CD8-positive, alpha-beta memory T cell (primary cell): ENCODE measurements at regions not wholly inside any gene's neighbourhood (a gene's known extent, or its start where the extent isn't known, plus 50 kb on each side); places are given as distances from the start of the nearest gene placed in this dataset.

Source experiments
- CTCF ChIA-PET: fragments of 350-600 bp; sonication (Branson Sonifier 250); formaldehyde crosslinking; loops from one replicate; lab custom pipeline; 2021; ENCODE audit warnings: antibody characterized with exemption; lab: Charles Lee
- POLR2A ChIA-PET: fragments of 350-600 bp; sonication (Branson Sonifier 250); formaldehyde crosslinking; loops from one replicate; lab custom pipeline; 2021; ENCODE audit warnings: antibody characterized with exemption; lab: Charles Lee
- DNase-seq, 5 donors: peaks; one replicate each; pipeline versions ENCODE4 v3.0.0 to v3.0.0-alpha.2; 2020 to 2022; ENCODE audit warnings: mixed read lengths in 1 of 5
- H3K27ac ChIP-seq: one replicate; pipeline ENCODE4 v1.7.0; 2013; ENCODE audit warnings: low read depth, mild to moderate bottlenecking, low read length, moderate library complexity
- H3K27me3 ChIP-seq: 2 replicates; pipeline ENCODE4 v1.7.0; 2013; ENCODE audit warnings: low read length, mild to moderate bottlenecking; ENCODE audit not compliant: insufficient read depth, poor library complexity, severe bottlenecking
- H3K36me3 ChIP-seq: 2 replicates; pipeline ENCODE4 v1.7.0; 2013; ENCODE audit warnings: mild to moderate bottlenecking, low read length, moderate library complexity; ENCODE audit not compliant: insufficient read depth
- H3K4me1 ChIP-seq: 2 replicates; pipeline ENCODE4 v1.7.0; 2013; ENCODE audit warnings: mild to moderate bottlenecking, low read length, moderate library complexity; ENCODE audit not compliant: insufficient read depth
- H3K4me3 ChIP-seq: 2 replicates; pipeline ENCODE4 v1.7.0; 2013; ENCODE audit warnings: mild to moderate bottlenecking, low read length
- H3K9me3 ChIP-seq: 2 replicates; pipeline ENCODE4 v1.7.0; 2013; ENCODE audit warnings: mild to moderate bottlenecking, low read length
- H3K27ac Mint-ChIP-seq, 8 donors: one replicate each; pipeline ENCODE4 v1.8.0; 2020 to 2021; ENCODE audit warnings: mixed read lengths in 8 of 8, mild to moderate bottlenecking in 6 of 8, inconsistent platforms in 3 of 8, moderate library complexity in 3 of 8
- H3K27me3 Mint-ChIP-seq, 2 donors: one replicate each; pipeline ENCODE4 v1.8.0; 2020 to 2021; ENCODE audit warnings: mixed read lengths in 2 of 2, mild to moderate bottlenecking in 1 of 2, moderate library complexity in 1 of 2
- H3K36me3 Mint-ChIP-seq, 3 donors: one replicate each; pipeline ENCODE4 v1.8.0; 2020 to 2021; ENCODE audit warnings: mixed read lengths in 3 of 3, inconsistent platforms in 1 of 3, mild to moderate bottlenecking in 1 of 3
- H3K4me1 Mint-ChIP-seq, 3 donors: one replicate each; pipeline ENCODE4 v1.8.0; 2020 to 2021; ENCODE audit warnings: mixed read lengths in 3 of 3, inconsistent platforms in 1 of 3, mild to moderate bottlenecking in 1 of 3
- H3K4me3 Mint-ChIP-seq, 7 donors: one replicate each; pipeline ENCODE4 v1.8.0; 2020 to 2021; ENCODE audit warnings: mixed read lengths in 7 of 7, mild to moderate bottlenecking in 6 of 7, moderate library complexity in 4 of 7, inconsistent platforms in 2 of 7
- H3K9me3 Mint-ChIP-seq, 5 donors: one replicate each; pipeline ENCODE4 v1.8.0; 2020 to 2022; ENCODE audit warnings: mixed read lengths in 5 of 5, mild to moderate bottlenecking in 3 of 5, moderate library complexity in 2 of 5, inconsistent platforms in 1 of 5

DNA sequence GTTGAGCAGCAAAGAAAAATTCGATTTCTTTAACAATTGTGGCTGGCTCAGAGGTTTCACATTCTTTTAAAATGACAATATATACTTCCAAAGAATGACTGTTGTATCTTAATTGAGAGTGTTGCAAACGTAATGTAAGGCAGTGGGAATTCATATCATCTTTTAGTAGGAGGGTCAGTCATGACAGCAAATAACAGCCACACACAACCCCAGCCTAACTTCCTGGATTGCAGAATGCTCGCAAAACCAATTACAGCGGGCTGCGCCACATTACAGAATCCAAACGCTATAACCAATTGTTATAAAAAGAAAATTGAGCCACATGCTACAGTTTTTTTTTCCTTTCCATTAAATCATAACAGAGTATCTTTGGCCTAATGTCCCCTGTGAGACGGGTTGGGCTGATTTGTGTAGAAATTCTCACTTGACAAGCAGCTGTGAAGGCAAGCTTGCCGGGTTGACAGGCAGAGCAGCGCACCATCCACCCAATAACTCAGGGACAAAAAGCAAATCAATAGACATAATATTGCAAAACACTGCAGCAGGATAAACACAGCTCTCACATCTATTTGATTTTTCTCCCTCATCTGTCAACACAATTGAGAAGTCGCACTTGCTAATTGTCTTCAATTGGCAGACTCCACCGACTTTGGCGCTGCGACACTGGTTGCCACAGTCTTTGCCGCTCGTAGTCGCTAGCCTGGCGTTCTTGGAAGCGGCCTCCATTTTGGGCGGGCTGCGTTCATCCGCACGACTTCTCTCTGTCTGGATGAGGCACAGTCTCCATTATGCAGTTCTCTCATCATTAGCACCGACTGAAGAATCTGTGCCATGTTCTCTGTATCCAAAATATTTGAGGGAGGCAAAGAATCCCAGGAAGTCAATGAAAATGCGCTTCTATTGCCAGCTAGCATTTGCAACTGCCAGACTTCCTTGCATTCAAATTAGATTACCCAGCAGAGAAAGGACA is 95.0 kb upstream of the CCDC68 start:
- H3K9me3 Mint-ChIP-seq: no peaks in the 10 kb centered on the region
- POLR2A ChIA-PET: no interaction called here
- CTCF ChIA-PET: no interaction called here
- peaks cover 0 to 4% of the 10 kb centered on the region in 2 donors for H3K27me3 Mint-ChIP-seq
- H3K4me3 Mint-ChIP-seq: no peak overlapping the region
- H3K27ac Mint-ChIP-seq: no peak overlapping the region
- Histone ChIP-seq H3K36me3 (no peaks in the 10 kb centered on the region), H3K27ac (no peak overlapping the region), H3K9me3 (no peaks in the 10 kb centered on the region), H3K27me3 (no peaks in the 10 kb centered on the region), H3K4me3 (no peak overlapping the region), H3K4me1 (no peaks in the 10 kb centered on the region)
- DNase-seq: no peak
- no peaks in the 10 kb centered on the region for H3K36me3 Mint-ChIP-seq
- no peaks in the 10 kb centered on the region for H3K4me1 Mint-ChIP-seq

GRCh38 chr18:55048892-55049291 is 89.6 kb upstream of the CCDC68 start:
- ChIA-PET POLR2A (no interaction called here), CTCF (interaction anchor here (1.4 kb wide), 1 partner anchor 12 kb away, joined by 4 read pairs; no protein-coding TSS in a partner anchor)
- Mint-ChIP-seq H3K36me3 (no peaks in the 10 kb centered on the region), H3K4me1 (no peaks in the 10 kb centered on the region), H3K4me3 (no peak overlapping the region), H3K27me3 (peaks cover 0 to 1% of the 10 kb centered on the region in 2 donors), H3K27ac (no peak overlapping the region), H3K9me3 (no peaks in the 10 kb centered on the region)
- DNase-seq: no peak
- Histone ChIP-seq H3K27me3 (no peaks in the 10 kb centered on the region), H3K4me3 (no peak overlapping the region), H3K36me3 (no peaks in the 10 kb centered on the region), H3K9me3 (no peaks in the 10 kb centered on the region), H3K4me1 (no peaks in the 10 kb centered on the region), H3K27ac (no peak overlapping the region)

DNA sequence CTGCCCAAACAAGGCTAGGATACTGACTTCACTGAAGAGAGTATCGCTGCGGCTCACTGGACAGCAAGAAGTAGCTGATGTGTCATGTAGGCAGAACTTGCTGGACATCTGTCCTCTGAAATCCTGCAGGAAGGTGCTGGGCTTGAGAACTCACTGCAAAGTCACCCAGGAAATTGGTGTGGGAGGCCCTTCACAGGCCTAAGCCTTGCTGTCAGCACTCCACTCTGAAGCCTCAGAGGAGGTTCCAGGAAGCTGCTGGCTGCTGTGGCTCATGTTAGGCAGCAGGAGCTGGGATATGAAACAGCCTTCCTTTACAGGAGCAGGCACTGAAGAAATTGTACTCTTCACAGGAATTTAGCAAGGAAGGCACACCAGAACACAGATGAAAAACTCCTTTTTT is 88.3 kb upstream of the CCDC68 start:
- no peak overlapping the region for H3K4me3 Mint-ChIP-seq
- Histone ChIP-seq H3K36me3 (no peaks in the 10 kb centered on the region), H3K4me3 (no peak overlapping the region), H3K4me1 (no peaks in the 10 kb centered on the region), H3K9me3 (no peaks in the 10 kb centered on the region), H3K27ac (no peak overlapping the region), H3K27me3 (no peaks in the 10 kb centered on the region)
- no peaks in the 10 kb centered on the region for H3K9me3 Mint-ChIP-seq
- H3K36me3 Mint-ChIP-seq: no peaks in the 10 kb centered on the region
- ChIA-PET CTCF (no interaction called here), POLR2A (no interaction called here)
- no peaks in the 10 kb centered on the region for H3K27me3 Mint-ChIP-seq
- DNase-seq: no peak
- H3K4me1 Mint-ChIP-seq: no peaks in the 10 kb centered on the region
- no peak overlapping the region for H3K27ac Mint-ChIP-seq

- no peak overlapping the region for H3K4me3 Mint-ChIP-seq
- H3K4me1 ChIP-seq: no peaks in the 10 kb centered on the region
- H3K36me3 Mint-ChIP-seq: no peaks in the 10 kb centered on the region
- no peaks in the 10 kb centered on the region for H3K9me3 ChIP-seq
- H3K27ac Mint-ChIP-seq: no peak overlapping the region
- H3K27me3 ChIP-seq: no peaks in the 10 kb centered on the region
- H3K36me3 ChIP-seq: no peaks in the 10 kb centered on the region
- no peak overlapping the region for H3K4me3 ChIP-seq
- no peaks in the 10 kb centered on the region for H3K4me1 Mint-ChIP-seq
- CTCF ChIA-PET: no interaction called here
- POLR2A ChIA-PET: no interaction called here
- H3K27me3 Mint-ChIP-seq: no peaks in the 10 kb centered on the region
- H3K27ac ChIP-seq: no peak overlapping the region
- no peak for DNase-seq
- H3K9me3 Mint-ChIP-seq: peaks cover 0 to 3% (median 0%) of the 10 kb centered on the region in 5 donors
Observed at GRCh38 chr18:55041366-55041765, 82.1 kb upstream of the CCDC68 start.

DNA sequence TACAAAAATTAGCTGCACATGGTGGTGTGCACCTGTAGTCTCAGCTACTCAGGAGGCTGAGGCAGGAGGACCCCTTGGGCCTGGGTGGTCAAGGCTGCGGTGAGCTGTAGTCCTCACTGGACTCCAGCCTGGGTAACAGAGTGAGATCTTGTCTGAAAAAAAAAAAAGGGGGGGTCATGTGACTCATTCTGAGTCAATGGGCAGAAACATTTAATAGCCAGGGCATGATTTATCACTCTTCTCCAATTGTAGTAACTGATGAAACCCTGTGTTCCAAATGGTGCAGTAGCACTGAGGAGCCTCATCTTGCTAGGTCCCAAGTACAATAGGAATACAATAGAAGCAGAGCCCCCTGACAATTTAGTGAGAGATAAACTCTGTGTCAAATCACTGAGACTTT is 78.9 kb upstream of the CCDC68 start:
- no peak for DNase-seq
- no peaks in the 10 kb centered on the region for H3K4me1 Mint-ChIP-seq
- ChIA-PET POLR2A (no interaction called here), CTCF (interaction anchor here (1.7 kb wide), 1 partner anchor 13 kb away, joined by 3 read pairs; no protein-coding TSS in a partner anchor)
- no peaks in the 10 kb centered on the region for H3K9me3 ChIP-seq
- H3K4me1 ChIP-seq: no peaks in the 10 kb centered on the region
- no peak overlapping the region for H3K4me3 ChIP-seq
- H3K4me3 Mint-ChIP-seq: no peak overlapping the region
- no peak overlapping the region for H3K27ac ChIP-seq
- H3K27me3 ChIP-seq: no peaks in the 10 kb centered on the region
- H3K36me3 Mint-ChIP-seq: no peaks in the 10 kb centered on the region
- H3K27me3 Mint-ChIP-seq: no peaks in the 10 kb centered on the region
- peaks cover 0 to 3% (median 0%) of the 10 kb centered on the region in 5 donors for H3K9me3 Mint-ChIP-seq
- H3K27ac Mint-ChIP-seq: no peak overlapping the region
- no peaks in the 10 kb centered on the region for H3K36me3 ChIP-seq

DNA sequence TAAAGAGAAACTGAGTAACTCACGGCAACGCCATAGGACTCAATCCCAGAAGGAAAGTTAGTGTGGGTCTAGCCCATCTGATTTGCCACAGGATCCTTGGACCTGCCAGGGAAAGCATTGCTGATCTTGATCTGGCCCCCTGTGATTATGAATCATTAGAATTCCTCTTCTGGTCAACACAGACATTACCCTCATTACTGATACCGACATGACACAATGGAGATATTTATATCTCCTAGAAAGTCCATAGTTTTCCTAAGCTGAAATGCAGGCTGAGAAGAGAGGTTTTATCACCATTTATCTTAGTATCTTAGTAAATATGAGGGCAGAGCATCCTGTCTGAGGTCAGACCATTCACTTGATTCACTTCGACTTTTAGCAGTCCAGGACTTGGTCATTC is 75.5 kb upstream of the CCDC68 start:
- no peak for DNase-seq
- Mint-ChIP-seq H3K27me3 (no peaks in the 10 kb centered on the region), H3K4me3 (no peak overlapping the region), H3K27ac (no peak overlapping the region), H3K4me1 (no peaks in the 10 kb centered on the region), H3K9me3 (no peaks in the 10 kb centered on the region), H3K36me3 (no peaks in the 10 kb centered on the region)
- H3K27ac ChIP-seq: no peak overlapping the region
- no peaks in the 10 kb centered on the region for H3K27me3 ChIP-seq
- ChIA-PET POLR2A (no interaction called here), CTCF (no interaction called here)
- no peaks in the 10 kb centered on the region for H3K9me3 ChIP-seq
- H3K36me3 ChIP-seq: no peaks in the 10 kb centered on the region
- no peak overlapping the region for H3K4me3 ChIP-seq
- no peaks in the 10 kb centered on the region for H3K4me1 ChIP-seq

GRCh38 chr18:55031979-55032378 is 72.7 kb upstream of the CCDC68 start:
- Mint-ChIP-seq H3K36me3 (no peaks in the 10 kb centered on the region), H3K4me1 (no peaks in the 10 kb centered on the region), H3K4me3 (no peak overlapping the region), H3K27ac (no peak overlapping the region), H3K9me3 (peaks cover 0 to 3% (median 0%) of the 10 kb centered on the region in 5 donors), H3K27me3 (no peaks in the 10 kb centered on the region)
- Histone ChIP-seq H3K4me1 (no peaks in the 10 kb centered on the region), H3K36me3 (no peaks in the 10 kb centered on the region), H3K4me3 (no peak overlapping the region), H3K9me3 (no peaks in the 10 kb centered on the region), H3K27me3 (peaks cover under 1% of the 10 kb centered on the region), H3K27ac (no peak overlapping the region)
- DNase-seq: no peak
- ChIA-PET POLR2A (no interaction called here), CTCF (no interaction called here)

DNA sequence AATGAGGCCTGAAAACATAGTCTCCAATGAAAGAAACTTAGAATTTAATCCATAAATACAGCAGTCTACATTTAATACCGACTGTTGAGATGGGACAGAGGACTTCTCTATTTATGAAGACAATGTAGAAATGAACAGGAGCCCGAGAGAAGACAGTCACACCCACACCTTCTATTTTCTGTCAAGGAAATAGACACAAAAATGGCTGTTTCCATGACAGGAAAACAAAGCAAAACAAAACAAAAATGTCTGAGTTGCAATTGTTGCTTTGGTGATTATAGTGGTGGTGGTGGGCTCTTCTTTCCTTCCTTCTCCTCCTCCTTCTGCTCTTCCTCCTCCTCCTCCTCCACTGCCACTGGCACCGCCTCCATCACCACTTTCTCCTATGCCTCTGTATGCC is 72.3 kb upstream of the CCDC68 start:
- no peak overlapping the region for H3K4me3 ChIP-seq
- no peaks in the 10 kb centered on the region for H3K36me3 ChIP-seq
- Mint-ChIP-seq H3K4me3 (no peak overlapping the region), H3K36me3 (no peaks in the 10 kb centered on the region), H3K27ac (no peak overlapping the region), H3K4me1 (no peaks in the 10 kb centered on the region), H3K27me3 (no peaks in the 10 kb centered on the region), H3K9me3 (peaks cover 0 to 3% (median 0%) of the 10 kb centered on the region in 5 donors)
- DNase-seq: no peak
- H3K9me3 ChIP-seq: no peaks in the 10 kb centered on the region
- ChIA-PET POLR2A (no interaction called here), CTCF (no interaction called here)
- no peak overlapping the region for H3K27ac ChIP-seq
- peaks cover 3% of the 10 kb centered on the region for H3K27me3 ChIP-seq
- no peaks in the 10 kb centered on the region for H3K4me1 ChIP-seq
